ENCODE measurements at regions not wholly inside any gene's neighbourhood (a gene's known extent, or its start where the extent isn't known, plus 50 kb on each side); places are given as distances from the start of the nearest gene placed in this dataset.

GRCh38 chr6:139851206-139851605 lies 476.8 kb upstream of the CITED2 start:
- no peak for DNase-seq

DNA sequence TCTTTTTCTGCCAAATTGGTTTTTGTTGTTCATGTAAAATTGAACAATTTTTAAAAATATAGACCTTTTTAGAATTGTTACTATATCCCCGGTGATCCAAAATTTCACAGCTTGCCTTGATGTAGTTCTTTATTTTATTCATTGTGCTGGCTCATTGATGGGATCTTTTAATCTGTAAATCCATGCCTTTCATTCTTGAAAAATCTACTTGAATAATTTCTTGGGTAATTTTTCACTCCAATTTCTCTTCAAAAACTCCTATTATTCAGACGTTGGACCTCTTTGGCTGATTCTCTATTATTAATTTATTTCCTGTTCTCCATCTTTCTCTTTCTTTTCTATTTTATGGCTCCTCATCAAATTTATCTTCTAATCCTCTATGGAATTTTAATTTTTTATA lies 476.1 kb upstream of the CITED2 start:
- DNase-seq, result no peak

GRCh38 chr6:139847457-139847813 lies 473.0 kb upstream of the CITED2 start:
- DNase-seq, result no peak

DNA sequence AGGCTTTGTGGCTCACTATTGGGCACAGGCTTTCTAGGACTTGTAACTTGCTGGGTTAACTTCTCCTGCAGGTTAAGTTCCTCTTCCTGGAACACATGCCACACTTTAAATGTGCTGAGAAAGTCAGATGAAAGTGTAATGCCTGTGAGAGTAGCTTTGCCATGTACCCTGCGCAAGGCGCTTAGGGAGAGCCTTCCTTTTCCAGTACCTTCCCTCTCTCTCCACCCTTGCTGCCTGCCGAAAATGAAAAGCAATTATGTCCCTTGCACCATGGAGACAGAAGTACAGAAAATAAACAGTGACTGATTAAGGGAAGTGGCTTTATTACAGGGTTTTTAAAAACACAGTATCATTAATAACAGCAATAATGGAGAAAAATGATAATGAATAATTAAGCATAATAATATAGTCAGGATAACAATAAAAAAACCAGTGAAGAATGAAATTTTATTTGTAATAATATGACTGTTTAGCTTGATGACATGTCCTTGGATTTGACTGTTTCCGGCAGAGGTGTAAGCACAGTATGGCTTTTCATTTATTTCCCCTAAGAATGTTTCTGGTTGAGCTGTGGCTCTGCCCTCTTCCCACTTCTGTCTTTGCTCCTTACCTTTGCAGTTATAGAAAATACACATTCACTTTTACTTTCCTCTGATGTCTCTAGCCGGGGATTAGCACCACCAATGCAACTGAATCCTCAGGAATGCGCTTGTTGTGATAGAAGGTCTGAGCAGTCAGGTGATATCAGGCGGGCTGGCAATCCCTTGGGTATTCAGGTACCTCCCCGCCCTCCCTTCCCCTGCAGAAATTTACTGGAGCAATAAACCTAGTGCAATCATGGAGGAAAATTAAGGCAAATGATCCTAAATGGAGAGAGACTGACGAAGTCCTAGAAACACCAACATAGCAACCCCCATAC lies 472.3 kb upstream of the CITED2 start:
- no peak for DNase-seq

DNA sequence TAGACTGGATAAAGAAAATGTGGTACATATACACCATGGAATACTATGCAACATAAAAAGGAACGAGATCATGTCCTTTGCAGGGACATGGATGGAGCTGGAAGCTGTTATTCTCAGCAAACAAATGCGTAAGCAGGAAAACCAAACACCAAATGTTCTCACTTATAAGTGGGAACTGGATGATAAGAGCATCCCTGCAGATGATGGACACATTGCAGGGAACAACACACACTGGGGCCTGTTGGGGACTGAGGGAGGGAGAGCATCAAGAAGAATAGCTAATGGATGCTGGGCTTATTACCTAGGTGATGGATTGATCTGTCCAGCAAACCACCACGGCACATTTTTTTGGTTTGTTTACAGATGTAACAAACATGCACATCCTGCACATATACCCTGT lies 470.5 kb upstream of the CITED2 start:
- DNase-seq, result no peak

- DNase-seq, result no peak
These were observed 467.4 kb upstream of the CITED2 start for GRCh38 chr6:139841794-139842215.

GRCh38 chr6:139839506-139840156 lies 465.2 kb upstream of the CITED2 start:
- no peak for DNase-seq

- no peak for DNase-seq
These were observed 459.8 kb upstream of the CITED2 start for GRCh38 chr6:139834232-139834631.

DNA sequence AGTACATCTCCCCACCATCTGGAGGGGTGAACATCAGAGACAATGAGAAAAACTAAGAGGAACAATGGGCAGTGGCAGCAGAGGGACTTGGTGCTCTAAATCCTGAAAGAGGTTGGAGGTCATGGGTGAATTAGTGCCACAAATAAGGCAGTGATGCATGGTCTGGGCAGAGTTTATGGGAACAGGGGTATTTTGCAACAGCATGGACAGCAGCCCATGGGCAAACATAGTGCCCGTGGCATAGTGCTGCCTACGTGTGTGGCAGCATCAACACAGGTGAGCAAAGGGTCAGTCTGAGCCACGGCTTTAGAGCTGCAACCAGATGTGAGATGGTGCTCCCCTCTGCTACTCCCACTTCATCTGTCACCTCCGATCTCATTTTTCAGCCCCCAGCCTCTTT lies 459.1 kb upstream of the CITED2 start:
- DNase-seq, result no peak

DNA sequence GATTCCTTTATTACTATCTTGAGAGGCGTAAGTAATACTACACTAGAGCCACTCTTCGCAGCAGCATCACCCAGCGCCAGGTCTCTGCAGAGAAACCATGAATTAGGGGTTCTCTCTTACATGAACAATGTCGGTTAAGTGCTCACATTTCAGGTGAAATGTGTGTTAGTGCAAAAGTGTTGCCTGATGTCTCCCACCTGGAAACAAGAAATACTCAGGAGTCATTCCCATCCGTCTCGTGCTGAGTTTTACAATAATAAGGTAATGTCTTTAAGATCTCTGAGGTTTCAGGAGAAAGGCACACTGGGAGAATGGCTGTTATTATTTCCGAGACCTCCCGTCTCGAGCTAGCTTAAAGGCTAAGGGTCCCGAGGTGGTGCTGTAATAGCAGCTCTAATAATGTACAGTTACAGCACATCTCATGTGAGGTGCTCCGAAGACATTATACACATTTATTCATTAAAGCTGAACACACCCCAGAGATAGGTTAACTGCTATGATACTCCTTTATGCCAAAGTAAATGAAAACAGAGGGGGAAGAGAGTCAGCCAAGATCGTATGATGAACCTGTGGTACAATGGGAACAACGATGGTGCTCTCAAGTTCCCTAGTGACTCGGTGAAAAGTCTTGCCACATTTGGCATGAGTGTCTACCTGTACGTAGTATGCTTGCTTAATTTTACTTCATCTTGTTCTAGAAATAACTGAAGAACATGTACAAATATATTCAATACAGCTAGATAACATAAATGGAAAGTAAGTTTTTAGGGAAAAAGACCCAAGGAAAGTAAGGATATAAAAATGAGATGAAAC lies 458.3 kb upstream of the CITED2 start:
- DNase-seq, result no peak

DNA sequence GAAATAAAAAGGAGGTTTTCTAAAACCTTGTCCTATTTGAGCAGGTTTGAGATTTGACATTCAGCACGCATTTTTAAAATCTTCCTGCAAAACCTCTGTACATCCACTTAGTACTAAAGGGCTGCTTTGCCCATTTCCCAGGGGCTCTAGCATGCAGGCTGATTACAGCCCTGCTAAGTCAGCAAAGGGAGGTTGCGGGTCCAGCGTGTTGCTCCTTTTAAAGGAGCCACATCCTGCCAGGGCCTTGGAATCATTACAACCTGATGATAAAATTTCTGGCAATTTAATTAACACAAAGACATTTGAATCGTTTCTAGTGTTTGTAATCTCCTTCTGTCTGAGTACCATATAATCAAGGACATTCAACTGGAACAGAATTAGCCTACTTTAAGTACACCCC lies 455.1 kb upstream of the CITED2 start:
- DNase-seq, result no peak

DNA sequence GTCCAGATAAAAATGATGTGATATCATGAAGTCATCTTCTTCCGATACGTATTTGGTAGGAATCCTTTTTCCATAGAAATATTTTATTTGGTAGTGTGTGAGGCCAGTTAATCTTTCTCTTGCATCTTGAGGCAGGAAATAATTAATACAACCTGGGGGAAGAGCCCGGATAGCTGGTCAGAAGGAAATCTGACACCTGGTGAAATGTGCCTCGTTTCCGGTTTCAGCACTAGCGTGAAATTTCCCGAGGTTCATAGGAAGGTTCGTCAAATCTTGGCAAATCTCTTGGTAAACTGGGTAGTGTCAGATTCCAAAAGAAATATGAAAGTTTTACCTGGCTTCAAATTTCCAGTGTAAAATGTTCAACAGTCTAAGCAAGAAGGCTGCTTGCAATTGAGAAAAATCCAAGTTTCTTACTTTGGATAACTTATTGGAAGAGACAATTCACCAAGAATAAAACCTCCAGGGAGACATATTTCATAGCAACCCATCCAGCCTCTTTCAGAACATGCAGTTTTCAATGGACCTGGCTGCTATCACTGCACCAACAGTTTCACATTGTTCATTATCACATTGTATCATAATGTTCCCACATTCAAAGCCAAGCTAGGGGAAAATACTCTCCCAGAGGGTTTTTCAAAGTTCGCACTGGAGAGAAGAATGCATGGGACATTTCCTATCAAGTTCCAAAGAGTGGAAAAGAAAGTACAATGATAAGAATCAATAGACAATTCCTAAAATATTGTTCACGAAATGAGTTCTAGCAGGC lies 454.5 kb upstream of the CITED2 start:
- no peak for DNase-seq

GRCh38 chr6:139825935-139826374 lies 451.5 kb upstream of the CITED2 start:
- no peak for DNase-seq

GRCh38 chr6:139824864-139825263 lies 450.4 kb upstream of the CITED2 start:
- DNase-seq, result no peak

DNA sequence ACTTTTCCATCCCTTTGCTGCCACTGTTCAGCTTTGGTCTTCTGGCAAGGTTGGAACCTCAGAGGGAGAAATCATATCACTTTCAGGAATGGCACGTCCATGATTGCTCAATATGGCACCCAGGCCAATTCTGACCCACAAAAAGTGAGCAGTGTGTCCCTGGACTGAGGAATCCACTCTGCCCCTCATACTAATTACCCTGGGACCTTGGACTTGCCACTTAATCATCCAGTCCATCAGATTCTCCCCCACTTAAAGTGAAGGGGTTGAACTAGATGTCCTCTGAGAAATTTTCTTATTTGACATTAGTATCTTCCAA lies 449.3 kb upstream of the CITED2 start:
- no peak for DNase-seq

DNA sequence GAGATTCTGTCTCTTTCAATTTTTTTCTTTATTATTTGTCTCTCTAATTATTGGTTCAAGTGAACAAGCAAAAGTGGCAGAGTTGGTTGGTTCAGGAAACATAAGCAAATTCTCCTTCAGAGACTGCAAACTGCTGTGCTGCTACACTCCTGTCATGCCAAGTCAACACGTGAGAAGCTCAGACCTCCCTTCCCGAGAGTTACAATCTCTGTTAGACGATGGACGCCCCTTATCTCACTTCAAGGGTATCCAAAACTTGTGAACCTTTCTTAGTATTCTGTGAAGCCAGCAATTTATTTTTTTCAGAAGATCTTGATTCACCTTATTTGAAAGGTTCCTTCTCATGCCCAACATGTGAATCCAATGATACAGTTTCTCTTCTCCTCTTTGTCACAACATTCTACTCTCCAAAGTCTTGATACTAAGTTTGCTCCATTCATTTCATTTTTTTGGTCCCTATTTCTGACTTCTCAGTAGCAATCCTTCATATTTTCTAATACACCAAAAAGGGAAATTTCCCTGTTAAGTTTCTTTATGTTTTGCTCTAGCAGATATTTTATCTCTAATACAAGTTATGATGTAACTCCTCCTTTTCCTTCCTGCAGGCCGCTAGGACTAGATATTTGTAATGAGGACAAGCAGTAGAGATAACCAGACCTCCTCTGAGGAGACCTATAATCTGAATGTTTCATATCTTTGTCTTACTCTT lies 448.8 kb upstream of the CITED2 start:
- DNase-seq, result no peak

DNA sequence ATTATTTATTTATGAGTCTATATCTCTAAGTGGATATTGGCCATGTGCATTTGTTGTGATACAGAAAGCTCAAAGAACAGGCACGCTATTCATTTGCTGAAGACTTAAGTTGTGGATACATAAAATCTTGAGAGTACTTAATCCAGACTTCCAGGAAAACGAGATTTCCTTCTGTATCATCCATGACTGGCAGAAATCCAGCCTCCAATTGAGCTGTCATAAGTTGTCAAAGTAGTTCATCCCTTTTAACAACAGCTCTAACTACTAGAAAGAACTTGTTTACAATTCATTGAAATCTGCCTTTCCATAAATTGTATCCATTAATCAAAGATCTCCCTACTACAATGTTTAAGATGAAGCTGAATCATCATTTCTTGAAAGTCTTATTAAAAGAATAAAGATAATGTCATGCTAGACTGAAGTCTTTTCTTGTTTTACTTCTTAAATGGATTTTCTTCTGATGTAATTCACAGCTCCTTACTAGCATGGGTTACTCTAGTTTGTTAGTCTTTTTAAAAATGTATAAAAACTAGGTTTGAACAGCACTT lies 447.3 kb upstream of the CITED2 start:
- DNase-seq, result no peak

- DNase-seq, result no peak
These were observed 445.8 kb upstream of the CITED2 start for GRCh38 chr6:139820210-139820609.

DNA sequence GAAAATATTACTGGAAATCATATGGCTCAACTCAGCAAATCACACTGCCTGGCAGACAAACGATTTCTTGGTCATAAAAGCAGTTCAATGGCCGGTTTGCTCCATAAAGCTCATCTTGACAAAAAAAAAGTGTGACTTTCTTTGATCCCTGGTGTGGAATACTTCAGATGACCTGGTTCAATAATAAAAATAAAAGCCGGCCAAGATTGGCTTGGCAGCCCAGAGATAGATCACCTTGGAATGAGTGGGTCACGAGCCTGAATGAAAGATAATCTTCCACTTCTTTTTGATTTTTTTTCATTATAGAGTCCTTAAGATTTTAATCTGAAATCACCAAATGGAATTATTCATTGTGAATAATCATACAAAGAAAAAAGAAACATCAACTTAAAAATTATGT lies 445.3 kb upstream of the CITED2 start:
- DNase-seq, result no peak

DNA sequence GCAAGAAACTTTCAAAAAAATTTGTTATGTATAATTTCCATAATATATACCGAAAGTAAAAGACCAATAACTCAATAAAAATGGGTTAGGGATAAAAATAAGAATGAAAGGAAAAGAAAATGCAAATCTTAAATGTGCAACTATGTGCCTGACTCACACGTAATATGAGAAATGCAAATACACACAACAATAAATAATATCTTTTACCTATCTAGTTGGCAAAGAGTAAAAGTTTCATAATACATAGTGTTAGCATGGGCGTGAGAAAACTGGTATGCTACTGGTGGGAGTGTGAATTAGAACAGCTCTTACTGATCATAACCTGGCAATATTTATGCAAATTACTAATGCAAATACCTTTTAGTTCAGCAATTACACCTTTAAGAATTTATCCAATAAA lies 438.5 kb upstream of the CITED2 start:
- DNase-seq, result no peak

- DNase-seq, result no peak
These were observed 427.3 kb upstream of the CITED2 start for GRCh38 chr6:139801571-139802321.

All from SHP77 (cell line).